HepG2 (cell line): ENCODE measurements at regions not wholly inside any gene's neighbourhood (a gene's known extent, or its start where the extent isn't known, plus 50 kb on each side); places are given as distances from the start of the nearest gene placed in this dataset.

Experiments
- AKNA ChIP-seq: sonication (generic); formaldehyde crosslinking; IDR thresholded peaks from 2 replicates; pipeline ENCODE4 v1.4.0; 2020; ENCODE audit warnings: missing genetic modification reagents, borderline replicate concordance
- DZIP1 ChIP-seq: sonication (generic); formaldehyde crosslinking; IDR thresholded peaks from 2 replicates; pipeline ENCODE4 v1.5.0; 2020; ENCODE audit warnings: mild to moderate bottlenecking, missing genetic modification reagents
- ERF ChIP-seq: IDR thresholded peaks from 2 replicates; pipeline ENCODE4 v1.6.1; 2018; ENCODE audit warnings: missing biosample characterization, missing genetic modification reagents
- HOXA7 ChIP-seq: sonication (generic); formaldehyde crosslinking; IDR thresholded peaks from 2 replicates; pipeline ENCODE4 v1.8.1; 2022; ENCODE audit warnings: mild to moderate bottlenecking, missing genetic modification reagents, moderate library complexity
- JUNB ChIP-seq: sonication (generic); formaldehyde crosslinking; IDR thresholded peaks from 2 replicates; pipeline ENCODE4 v1.8.0; 2022; ENCODE audit warnings: missing genetic modification reagents, mild to moderate bottlenecking, borderline replicate concordance
- NCOR1 ChIP-seq: fragments of 200-600 bp; sonication (generic); IDR thresholded peaks from 2 replicates; pipeline ENCODE4 v1.7.0; 2017; ENCODE audit warnings: antibody characterized with exemption, low read length, borderline replicate concordance
- NFATC3 ChIP-seq: sonication (generic); formaldehyde crosslinking; IDR thresholded peaks from 2 replicates; pipeline ENCODE4 v1.5.1; 2020; ENCODE audit warnings: mild to moderate bottlenecking, missing genetic modification reagents
- POLR2AphosphoS5 ChIP-seq: IDR thresholded peaks from 2 replicates; pipeline ENCODE4 v1.6.1; 2012; ENCODE audit warnings: low read depth, low read length
- PRMT3 ChIP-seq: sonication (generic); formaldehyde crosslinking; IDR thresholded peaks from 2 replicates; pipeline ENCODE4 v1.8.1; 2022; ENCODE audit warnings: low read depth, mild to moderate bottlenecking, moderate library complexity, missing genetic modification reagents, borderline replicate concordance
- RFX1 ChIP-seq: fragments of 450-650 bp; IDR thresholded peaks from 2 replicates; pipeline ENCODE4 v1.6.1; 2017
- SKI ChIP-seq: fragments of 450-650 bp; IDR thresholded peaks from one replicate; pipeline ENCODE4 v1.6.1; 2018; ENCODE audit warnings: mild to moderate bottlenecking; ENCODE audit not compliant: partially characterized antibody
- SRSF1 ChIP-seq: fragments of 200-400 bp; formaldehyde crosslinking; optimal IDR thresholded peaks from 2 replicates; pipeline ENCODE3; 2017; ENCODE audit warnings: mild to moderate bottlenecking, low read depth, low read length, moderate library complexity
- STAG1 ChIP-seq: sonication (generic); formaldehyde crosslinking; IDR thresholded peaks from 2 replicates; pipeline ENCODE4 v1.4.0; 2020; ENCODE audit warnings: missing genetic modification reagents
- SYNCRIP ChIP-seq: fragments of 200-400 bp; formaldehyde crosslinking; IDR thresholded peaks from 2 replicates; pipeline ENCODE4 v1.6.1; 2018; ENCODE audit warnings: mild to moderate bottlenecking, low read depth, low read length; ENCODE audit not compliant: insufficient read depth
- ZKSCAN8 ChIP-seq: IDR thresholded peaks from 2 replicates; pipeline ENCODE4 v1.6.1; 2016; ENCODE audit warnings: borderline replicate concordance, missing genetic modification reagents, missing compliant biosample characterization
- ZMYM3 ChIP-seq: sonication (generic); formaldehyde crosslinking; IDR thresholded peaks from 2 replicates; pipeline ENCODE4 v1.5.1; 2020; ENCODE audit warnings: mild to moderate bottlenecking, missing genetic modification reagents
- ZNF101 ChIP-seq: sonication (generic); formaldehyde crosslinking; IDR thresholded peaks from 2 replicates; pipeline ENCODE4 v1.4.0; 2020; ENCODE audit warnings: mild to moderate bottlenecking, low read depth, missing genetic modification reagents, borderline replicate concordance
- ZNF331 ChIP-seq: sonication (generic); formaldehyde crosslinking; IDR thresholded peaks from 2 replicates; pipeline ENCODE4 v1.4.0; 2020; ENCODE audit warnings: missing genetic modification reagents
- ZNF430 ChIP-seq: sonication (generic); formaldehyde crosslinking; IDR thresholded peaks from 2 replicates; pipeline ENCODE4 v1.9.0; 2021; ENCODE audit warnings: mild to moderate bottlenecking, missing genetic modification reagents
- ZNF703 ChIP-seq: sonication (generic); formaldehyde crosslinking; IDR thresholded peaks from 2 replicates; pipeline ENCODE4 v1.5.1; 2020; ENCODE audit warnings: missing genetic modification reagents, mild to moderate bottlenecking, moderate library complexity, borderline replicate concordance
- ZNF749 ChIP-seq: sonication (generic); formaldehyde crosslinking; IDR thresholded peaks from 2 replicates; pipeline ENCODE4 v1.8.0; 2022; ENCODE audit warnings: mild to moderate bottlenecking, missing genetic modification reagents, moderate library complexity, borderline replicate concordance

GRCh38 chr20:50320901-50321796 lies 130.5 kb downstream of the CEBPB start (continued):
- TF ChIP-seq AKNA (CRISPR knock-in tag), result no peak
- TF ChIP-seq PRMT3 (CRISPR knock-in tag), result no peak
- no peak; the same call in 1 of the 2 replicates for TF ChIP-seq ZNF430 (CRISPR knock-in tag)
- TF ChIP-seq ZKSCAN8 (CRISPR knock-in tag), result no peak; the same call in 1 of the 2 replicates
- peak; percentile 77 for TF ChIP-seq ZNF331 (CRISPR knock-in tag)
- TF ChIP-seq ZNF703, result no peak
- TF ChIP-seq SRSF1, result peak; percentile 38
- peak; percentile 80 for TF ChIP-seq POLR2AphosphoS5
- peak; percentile 71 for TF ChIP-seq ZMYM3 (CRISPR knock-in tag)
- no peak for TF ChIP-seq NCOR1
- TF ChIP-seq SKI, result peak; percentile 82
- no peak for TF ChIP-seq SYNCRIP
- TF ChIP-seq RFX1, result no peak
- no peak; the same call in 1 of the 2 replicates for TF ChIP-seq DZIP1 (CRISPR knock-in tag)
- peak; percentile 74; the same call in 1 of the 2 replicates for TF ChIP-seq ERF
- TF ChIP-seq ZNF749 (CRISPR knock-in tag), result peak; percentile 71; the same call in 1 of the 2 replicates
- TF ChIP-seq STAG1, result peak; percentile 48
- TF ChIP-seq ZNF101 (CRISPR knock-in tag), result peak; percentile 73; the same call in 1 of the 2 replicates
- TF ChIP-seq NFATC3, result no peak
- no peak for TF ChIP-seq JUNB (CRISPR knock-in tag)
- no peak for TF ChIP-seq HOXA7 (CRISPR knock-in tag)
